ENCODE measurements at regions not wholly inside any gene's neighbourhood (a gene's known extent, or its start where the extent isn't known, plus 50 kb on each side); places are given as distances from the start of the nearest gene placed in this dataset.

GRCh38 chrX:138534410-138534809 lies 177.1 kb downstream of the FGF13 start:
- TF ChIP-seq, protein P1, sequence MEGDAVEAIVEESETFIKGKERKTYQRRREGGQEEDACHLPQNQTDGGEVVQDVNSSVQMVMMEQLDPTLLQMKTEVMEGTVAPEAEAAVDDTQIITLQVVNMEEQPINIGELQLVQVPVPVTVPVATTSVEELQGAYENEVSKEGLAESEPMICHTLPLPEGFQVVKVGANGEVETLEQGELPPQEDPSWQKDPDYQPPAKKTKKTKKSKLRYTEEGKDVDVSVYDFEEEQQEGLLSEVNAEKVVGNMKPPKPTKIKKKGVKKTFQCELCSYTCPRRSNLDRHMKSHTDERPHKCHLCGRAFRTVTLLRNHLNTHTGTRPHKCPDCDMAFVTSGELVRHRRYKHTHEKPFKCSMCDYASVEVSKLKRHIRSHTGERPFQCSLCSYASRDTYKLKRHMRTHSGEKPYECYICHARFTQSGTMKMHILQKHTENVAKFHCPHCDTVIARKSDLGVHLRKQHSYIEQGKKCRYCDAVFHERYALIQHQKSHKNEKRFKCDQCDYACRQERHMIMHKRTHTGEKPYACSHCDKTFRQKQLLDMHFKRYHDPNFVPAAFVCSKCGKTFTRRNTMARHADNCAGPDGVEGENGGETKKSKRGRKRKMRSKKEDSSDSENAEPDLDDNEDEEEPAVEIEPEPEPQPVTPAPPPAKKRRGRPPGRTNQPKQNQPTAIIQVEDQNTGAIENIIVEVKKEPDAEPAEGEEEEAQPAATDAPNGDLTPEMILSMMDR (IDR thresholded peaks at IDR 0.05), result no peak
- TF ChIP-seq POLR2AphosphoS5 (IDR thresholded peaks at IDR 0.05), result no peak
- TF ChIP-seq POLR2A (IDR thresholded peaks at IDR 0.05), result no peak
